ENCODE measurements at regions not wholly inside any gene's neighbourhood (a gene's known extent, or its start where the extent isn't known, plus 50 kb on each side); places are given as distances from the start of the nearest gene placed in this dataset.

DNA sequence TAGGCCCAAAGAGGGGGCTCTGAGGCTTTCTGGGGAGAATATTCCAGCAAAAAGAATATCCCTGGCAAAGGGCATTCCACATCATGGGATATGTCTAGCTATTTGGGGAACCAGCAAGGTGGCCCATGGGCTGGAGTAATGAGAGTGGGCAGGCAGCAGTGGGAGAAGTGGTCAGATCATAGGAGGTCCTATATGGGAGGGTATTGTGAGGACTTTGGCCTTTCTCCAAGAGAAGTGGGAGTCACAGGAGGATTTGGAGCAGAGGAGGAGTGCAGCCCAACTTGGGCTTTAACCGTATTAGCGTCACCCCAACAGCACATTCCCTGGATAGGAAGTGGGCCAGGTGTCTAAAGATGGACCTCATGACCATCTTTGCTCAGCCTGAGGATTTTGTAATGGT lies 151.4 kb downstream of the ENGASE start:
- TF ChIP-seq POLR2A (IDR thresholded peaks at IDR 0.05), result no peak
- TF ChIP-seq, protein P1, sequence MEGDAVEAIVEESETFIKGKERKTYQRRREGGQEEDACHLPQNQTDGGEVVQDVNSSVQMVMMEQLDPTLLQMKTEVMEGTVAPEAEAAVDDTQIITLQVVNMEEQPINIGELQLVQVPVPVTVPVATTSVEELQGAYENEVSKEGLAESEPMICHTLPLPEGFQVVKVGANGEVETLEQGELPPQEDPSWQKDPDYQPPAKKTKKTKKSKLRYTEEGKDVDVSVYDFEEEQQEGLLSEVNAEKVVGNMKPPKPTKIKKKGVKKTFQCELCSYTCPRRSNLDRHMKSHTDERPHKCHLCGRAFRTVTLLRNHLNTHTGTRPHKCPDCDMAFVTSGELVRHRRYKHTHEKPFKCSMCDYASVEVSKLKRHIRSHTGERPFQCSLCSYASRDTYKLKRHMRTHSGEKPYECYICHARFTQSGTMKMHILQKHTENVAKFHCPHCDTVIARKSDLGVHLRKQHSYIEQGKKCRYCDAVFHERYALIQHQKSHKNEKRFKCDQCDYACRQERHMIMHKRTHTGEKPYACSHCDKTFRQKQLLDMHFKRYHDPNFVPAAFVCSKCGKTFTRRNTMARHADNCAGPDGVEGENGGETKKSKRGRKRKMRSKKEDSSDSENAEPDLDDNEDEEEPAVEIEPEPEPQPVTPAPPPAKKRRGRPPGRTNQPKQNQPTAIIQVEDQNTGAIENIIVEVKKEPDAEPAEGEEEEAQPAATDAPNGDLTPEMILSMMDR (IDR thresholded peaks at IDR 0.05), result no peak
- TF ChIP-seq POLR2AphosphoS5 (IDR thresholded peaks at IDR 0.05), result no peak
